Omental fat pad (tissue), 3 donors: ENCODE measurements at regions not wholly inside any gene's neighbourhood (a gene's known extent, or its start where the extent isn't known, plus 50 kb on each side); places are given as distances from the start of the nearest gene placed in this dataset.

Source experiments
- ATAC-seq: fragments of 150-250 bp; one replicate; pipeline ENCODE4 v1.9.1; 2016; ENCODE audit warnings: mild to moderate bottlenecking, moderate library complexity; ENCODE audit not compliant: low FRiP score
- DNase-seq: peaks from one replicate; pipeline ENCODE4 v3.0.0-alpha.2; 2019; ENCODE audit warnings: low spot score
- TF ChIP-seq, protein P1 (sequence below), 3 donors: fragments of 450-650 bp; IDR thresholded peaks; one replicate each; pipeline ENCODE4 v1.5.1; 2016 to 2017; ENCODE audit warnings: antibody characterized with exemption in 3 of 3, mild to moderate bottlenecking in 3 of 3, moderate library complexity in 2 of 3

DNA sequence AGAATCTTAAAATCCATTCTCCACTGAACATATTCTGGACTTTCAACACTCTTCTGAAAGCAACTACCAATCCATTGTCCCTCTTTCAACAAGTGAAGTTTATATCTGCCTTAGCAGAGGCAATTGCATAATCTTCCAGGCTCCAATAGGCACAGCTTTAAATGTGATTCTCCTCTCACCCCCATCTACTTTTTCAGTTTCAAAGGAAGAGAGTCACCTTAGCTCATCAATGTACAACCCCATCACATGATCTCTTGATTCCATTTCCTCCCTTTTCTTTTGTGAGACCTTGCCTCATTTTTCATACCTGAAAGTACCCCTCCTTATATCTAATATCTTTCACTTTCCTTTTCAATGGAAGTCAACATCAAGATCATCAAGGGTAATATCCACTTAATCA lies 921.7 kb upstream of the EPHA5 start:
- DNase-seq = no peak
- ATAC-seq = no peak
- TF ChIP-seq, protein P1, sequence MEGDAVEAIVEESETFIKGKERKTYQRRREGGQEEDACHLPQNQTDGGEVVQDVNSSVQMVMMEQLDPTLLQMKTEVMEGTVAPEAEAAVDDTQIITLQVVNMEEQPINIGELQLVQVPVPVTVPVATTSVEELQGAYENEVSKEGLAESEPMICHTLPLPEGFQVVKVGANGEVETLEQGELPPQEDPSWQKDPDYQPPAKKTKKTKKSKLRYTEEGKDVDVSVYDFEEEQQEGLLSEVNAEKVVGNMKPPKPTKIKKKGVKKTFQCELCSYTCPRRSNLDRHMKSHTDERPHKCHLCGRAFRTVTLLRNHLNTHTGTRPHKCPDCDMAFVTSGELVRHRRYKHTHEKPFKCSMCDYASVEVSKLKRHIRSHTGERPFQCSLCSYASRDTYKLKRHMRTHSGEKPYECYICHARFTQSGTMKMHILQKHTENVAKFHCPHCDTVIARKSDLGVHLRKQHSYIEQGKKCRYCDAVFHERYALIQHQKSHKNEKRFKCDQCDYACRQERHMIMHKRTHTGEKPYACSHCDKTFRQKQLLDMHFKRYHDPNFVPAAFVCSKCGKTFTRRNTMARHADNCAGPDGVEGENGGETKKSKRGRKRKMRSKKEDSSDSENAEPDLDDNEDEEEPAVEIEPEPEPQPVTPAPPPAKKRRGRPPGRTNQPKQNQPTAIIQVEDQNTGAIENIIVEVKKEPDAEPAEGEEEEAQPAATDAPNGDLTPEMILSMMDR (IDR thresholded peaks at IDR 0.05) = no peak

DNA sequence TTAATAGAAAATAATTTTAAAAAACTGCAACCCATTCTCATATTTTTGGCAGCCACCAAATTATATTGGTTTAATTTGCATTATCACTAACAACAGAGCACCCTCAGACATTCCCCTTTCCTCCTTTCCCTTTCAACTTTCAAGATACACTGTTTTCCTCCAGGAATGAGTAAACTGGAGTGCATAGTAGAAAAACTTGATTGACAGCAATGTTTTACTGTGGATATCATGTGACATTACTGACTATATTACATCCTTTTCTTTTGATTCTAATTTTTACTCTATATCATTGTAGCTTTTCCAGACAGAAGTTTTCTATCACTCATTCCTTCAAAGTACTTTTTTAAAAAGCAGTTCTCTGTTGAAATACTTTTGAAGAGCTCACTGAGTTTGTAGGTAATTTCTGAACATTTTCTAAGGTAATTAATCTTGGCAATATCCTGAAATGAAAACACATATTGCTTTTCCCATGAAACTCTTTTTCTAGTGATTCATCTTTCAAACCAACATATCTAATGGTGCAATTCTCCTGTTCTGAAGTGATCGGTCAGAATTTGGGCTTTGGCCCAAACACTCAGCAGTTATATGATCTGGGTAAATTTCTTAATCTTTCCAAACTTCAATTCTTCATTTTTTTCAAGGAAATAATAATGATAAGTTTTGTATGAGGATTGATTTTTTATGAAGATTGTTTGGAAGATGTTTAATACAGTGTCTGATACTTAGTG lies 920.4 kb upstream of the EPHA5 start:
- TF ChIP-seq, protein P1 (IDR thresholded peaks at IDR 0.05) = no peak
- ATAC-seq (no peak), DNase-seq (no peak)

DNA sequence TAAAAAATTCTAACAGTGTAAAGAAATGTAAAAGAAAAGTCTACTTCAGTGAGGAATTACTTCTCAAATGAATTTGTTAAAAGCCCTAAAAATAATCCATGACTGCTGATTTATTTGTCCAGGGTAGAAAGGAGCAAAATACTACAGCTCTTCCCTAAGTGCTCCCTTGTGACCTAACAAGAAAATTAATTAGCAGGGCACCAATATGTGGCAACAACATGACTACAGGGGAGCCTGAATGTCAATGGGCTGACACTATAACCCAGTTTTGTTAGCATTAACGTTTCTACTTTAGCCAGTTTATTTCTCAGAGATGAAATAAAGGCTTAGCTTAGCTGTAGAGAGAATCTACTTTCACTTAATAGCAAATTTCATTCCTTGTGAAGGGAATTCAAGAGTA lies 918.9 kb upstream of the EPHA5 start:
- ATAC-seq (no peak), DNase-seq (no peak)
- TF ChIP-seq, protein P1 (IDR thresholded peaks at IDR 0.05) = no peak

DNA sequence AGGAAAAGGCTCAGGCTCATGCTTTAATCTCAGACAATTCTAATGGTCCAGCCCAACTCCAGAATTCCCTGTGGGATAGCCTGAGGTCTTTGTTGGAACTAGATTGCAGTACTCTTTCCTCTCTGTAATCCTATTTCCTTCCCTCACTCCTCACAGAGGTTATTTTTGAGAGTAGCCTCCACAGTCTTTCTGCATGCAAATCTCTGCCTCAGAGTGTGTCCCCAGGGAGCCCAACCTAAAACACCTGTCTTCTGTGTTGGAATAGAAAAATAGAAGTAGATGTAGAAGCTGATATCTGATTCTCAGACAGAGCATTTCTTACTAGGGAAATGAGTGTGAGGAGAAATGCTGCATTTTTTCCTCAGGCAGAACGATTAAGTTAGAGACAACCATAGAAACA lies 915.5 kb upstream of the EPHA5 start:
- ATAC-seq (no peak), DNase-seq (no peak)
- TF ChIP-seq, protein P1 (IDR thresholded peaks at IDR 0.05) = no peak

DNA sequence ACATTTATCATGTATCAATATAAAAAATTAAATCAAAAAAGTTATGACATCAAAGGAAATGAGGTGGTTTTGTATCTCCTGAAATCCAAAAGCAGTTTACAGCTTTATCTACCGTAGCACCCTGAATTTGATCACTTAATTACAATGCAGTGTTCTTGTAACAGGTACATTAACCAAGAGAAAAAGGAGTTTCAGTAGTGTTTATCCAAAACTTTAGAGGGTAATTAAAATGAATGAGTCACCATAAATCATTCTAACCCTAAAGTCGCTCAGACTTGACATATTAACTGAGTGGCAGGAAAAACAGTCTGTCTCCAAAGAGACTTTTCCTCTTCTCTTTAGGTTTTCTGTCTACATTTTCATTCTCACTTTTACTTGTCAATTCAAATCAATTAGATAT lies 907.6 kb upstream of the EPHA5 start:
- DNase-seq (no peak), ATAC-seq (no peak)
- TF ChIP-seq, protein P1 (IDR thresholded peaks at IDR 0.05) = no peak

DNA sequence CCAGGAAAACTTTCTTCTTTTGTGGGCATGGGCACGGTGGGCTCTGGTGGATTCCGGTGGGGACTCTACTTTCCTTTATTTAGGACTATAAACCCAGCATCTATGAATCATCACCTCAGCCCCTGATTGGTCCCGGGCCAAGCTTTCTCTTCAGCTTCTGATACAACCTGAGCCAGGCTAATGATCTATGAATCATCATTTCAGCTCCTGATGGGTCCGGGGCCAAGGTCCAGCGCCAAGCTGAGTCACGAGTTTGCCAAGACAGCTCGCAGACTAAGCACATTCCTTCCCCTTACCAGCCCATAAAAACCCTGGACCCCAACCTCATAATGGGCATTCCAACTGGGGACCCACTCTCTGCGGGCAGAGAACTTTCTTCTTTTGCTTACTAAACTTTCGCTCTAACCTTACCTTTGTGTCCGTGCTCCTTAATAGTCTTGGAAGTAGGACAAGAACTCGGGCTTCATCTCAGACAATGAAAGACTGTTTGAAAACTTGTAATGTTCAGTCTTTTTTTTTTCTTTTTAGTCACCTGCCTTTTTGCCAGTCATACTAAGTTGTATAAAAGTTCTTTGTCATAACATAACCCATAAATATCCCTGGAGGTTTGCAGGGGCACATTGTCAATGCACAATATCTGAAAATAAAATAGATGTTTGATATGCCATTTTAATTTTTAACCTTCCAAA lies 904.9 kb upstream of the EPHA5 start:
- TF ChIP-seq, protein P1 (IDR thresholded peaks at IDR 0.05) = no peak
- peak; percentile 56 for DNase-seq

More for the DNA sequence above, 904.9 kb upstream of the EPHA5 start:
- ATAC-seq = peak; percentile 96
